HepG2 (cell line): ENCODE measurements at regions not wholly inside any gene's neighbourhood (a gene's known extent, or its start where the extent isn't known, plus 50 kb on each side); places are given as distances from the start of the nearest gene placed in this dataset.

Experiments used
- CEBPG ChIP-seq: IDR thresholded peaks from 2 replicates; pipeline ENCODE4 v1.6.1; 2016
- CHD2 ChIP-seq: IDR thresholded peaks from 2 replicates; pipeline ENCODE4 v1.6.1; 2011; ENCODE audit warnings: low read depth, low read length, improper control_type of control experiment
- FOXK1 ChIP-seq: sonication (generic); formaldehyde crosslinking; IDR thresholded peaks from 2 replicates; pipeline ENCODE4 v1.4.0; 2020; ENCODE audit warnings: low read depth, missing genetic modification reagents, borderline replicate concordance
- GTF3A ChIP-seq: sonication (generic); formaldehyde crosslinking; conservative IDR thresholded peaks from 2 replicates; pipeline ENCODE4 v1.4.0; 2020; ENCODE audit warnings: mild to moderate bottlenecking, missing genetic modification reagents
- PRMT3 ChIP-seq: sonication (generic); formaldehyde crosslinking; IDR thresholded peaks from 2 replicates; pipeline ENCODE4 v1.8.1; 2022; ENCODE audit warnings: low read depth, mild to moderate bottlenecking, moderate library complexity, missing genetic modification reagents, borderline replicate concordance
- RBAK ChIP-seq: sonication (generic); formaldehyde crosslinking; IDR thresholded peaks from 2 replicates; pipeline ENCODE4 v1.5.1; 2020; ENCODE audit warnings: mild to moderate bottlenecking, missing genetic modification reagents
- ZBTB1 ChIP-seq: sonication (generic); formaldehyde crosslinking; IDR thresholded peaks from 2 replicates; pipeline ENCODE4 v1.4.0; 2020; ENCODE audit warnings: missing genetic modification reagents, borderline replicate concordance
- ZBTB7B ChIP-seq: sonication (generic); formaldehyde crosslinking; IDR thresholded peaks from 2 replicates; pipeline ENCODE4 v1.4.0; 2020; ENCODE audit warnings: missing genetic modification reagents
- ZNF547 ChIP-seq: sonication (generic); formaldehyde crosslinking; IDR thresholded peaks from 2 replicates; pipeline ENCODE4 v1.5.1; 2020; ENCODE audit warnings: mild to moderate bottlenecking, missing genetic modification reagents
- ZNF567 ChIP-seq: sonication (generic); formaldehyde crosslinking; IDR thresholded peaks from 2 replicates; pipeline ENCODE4 v1.8.1; 2023; ENCODE audit warnings: mild to moderate bottlenecking, missing genetic modification reagents, borderline replicate concordance
- small RNA-seq, 3 experiments: library from RNA; depleted of rRNA; stranded (forward); fragments of <200 nt; gene quantifications; one replicate each; pipeline ENCODE3, GENCODE V24; 2012; ENCODE audit warnings: low read depth in 2 of 3, low replicate concordance in 1 of 3; ENCODE audit not compliant: insufficient read length in 3 of 3, insufficient read depth in 2 of 3

GRCh38 chr6:62338477-62338876 is 52.5 kb upstream of the KHDRBS2 start (continued):
- TF ChIP-seq ZNF567 (CRISPR knock-in tag) (no peak), CHD2 (no peak), CEBPG (CRISPR knock-in tag) (no peak), GTF3A (CRISPR knock-in tag) (no peak), RBAK (CRISPR knock-in tag) (no peak), ZBTB7B (CRISPR knock-in tag) (no peak), ZBTB1 (no peak), PRMT3 (no peak), FOXK1 (CRISPR knock-in tag) (no peak), ZNF547 (CRISPR knock-in tag) (no peak)
- TF ChIP-seq, all 625 proteins: peak for 0

Small RNA genes in the stretch of these regions (small RNA-seq; reads per million reads assigned to genes)
- gene AL355375.2, result 0 reads per million in 3 experiments
